Gastrocnemius medialis (tissue), 4 donors: ENCODE measurements at regions not wholly inside any gene's neighbourhood (a gene's known extent, or its start where the extent isn't known, plus 50 kb on each side); places are given as distances from the start of the nearest gene placed in this dataset.

ENCODE experiments used
- POLR2A ChIP-seq, 2 donors: fragments of 450-650 bp; IDR thresholded peaks; one replicate each; pipeline ENCODE4 v1.6.1; 2017; ENCODE audit warnings: antibody characterized with exemption in 2 of 2, mild to moderate bottlenecking in 2 of 2, moderate library complexity in 2 of 2
- TF ChIP-seq, protein P1 (sequence below), 5 experiments: fragments of 450-650 bp in 3 of 5; fragments of 200-600 bp in 2 of 5; sonication (generic) in 2 of 5; IDR thresholded peaks in 4 of 5; conservative IDR thresholded peaks in 1 of 5; 1 replicate in 4 of 5; 2 replicates in 1 of 5; pipeline ENCODE4 v1.5.1; 2016 to 2019; ENCODE audit warnings: antibody characterized with exemption in 5 of 5, mild to moderate bottlenecking in 3 of 5, moderate library complexity in 3 of 5

DNA sequence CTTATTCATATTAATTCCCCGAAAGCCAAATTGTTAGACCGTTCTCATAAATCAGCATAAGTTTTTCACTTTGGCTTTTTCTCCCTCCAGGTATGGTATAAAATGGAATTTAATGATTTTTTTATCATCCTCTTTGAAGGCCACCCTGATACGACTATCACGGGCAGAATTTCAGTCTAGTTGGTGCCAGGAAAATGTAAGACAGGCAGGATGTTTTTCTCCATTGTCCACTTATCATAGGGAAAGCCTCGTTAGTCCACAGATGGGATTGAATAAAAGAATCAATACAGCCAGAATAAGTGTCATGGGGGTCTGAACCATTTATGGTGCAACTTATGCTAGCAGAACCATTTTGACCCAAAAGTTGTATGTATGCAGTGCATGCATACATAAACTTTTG, 566.0 kb upstream of the ARGLU1 start:
- TF ChIP-seq, protein P1, sequence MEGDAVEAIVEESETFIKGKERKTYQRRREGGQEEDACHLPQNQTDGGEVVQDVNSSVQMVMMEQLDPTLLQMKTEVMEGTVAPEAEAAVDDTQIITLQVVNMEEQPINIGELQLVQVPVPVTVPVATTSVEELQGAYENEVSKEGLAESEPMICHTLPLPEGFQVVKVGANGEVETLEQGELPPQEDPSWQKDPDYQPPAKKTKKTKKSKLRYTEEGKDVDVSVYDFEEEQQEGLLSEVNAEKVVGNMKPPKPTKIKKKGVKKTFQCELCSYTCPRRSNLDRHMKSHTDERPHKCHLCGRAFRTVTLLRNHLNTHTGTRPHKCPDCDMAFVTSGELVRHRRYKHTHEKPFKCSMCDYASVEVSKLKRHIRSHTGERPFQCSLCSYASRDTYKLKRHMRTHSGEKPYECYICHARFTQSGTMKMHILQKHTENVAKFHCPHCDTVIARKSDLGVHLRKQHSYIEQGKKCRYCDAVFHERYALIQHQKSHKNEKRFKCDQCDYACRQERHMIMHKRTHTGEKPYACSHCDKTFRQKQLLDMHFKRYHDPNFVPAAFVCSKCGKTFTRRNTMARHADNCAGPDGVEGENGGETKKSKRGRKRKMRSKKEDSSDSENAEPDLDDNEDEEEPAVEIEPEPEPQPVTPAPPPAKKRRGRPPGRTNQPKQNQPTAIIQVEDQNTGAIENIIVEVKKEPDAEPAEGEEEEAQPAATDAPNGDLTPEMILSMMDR (IDR thresholded peaks at IDR 0.05 in 4 of 5, conservative IDR thresholded peaks at IDR 0.05 in 1 of 5) = no peak
- TF ChIP-seq POLR2A (IDR thresholded peaks at IDR 0.05) = no peak
